Esophagus squamous epithelium (tissue), 4 donors: ENCODE measurements at regions not wholly inside any gene's neighbourhood (a gene's known extent, or its start where the extent isn't known, plus 50 kb on each side); places are given as distances from the start of the nearest gene placed in this dataset.

ENCODE experiments used
- CTCF ChIP-seq, 6 experiments: fragments of 450-650 bp in 4 of 6; fragments of 200-600 bp in 2 of 6; sonication (generic) in 2 of 6; IDR thresholded peaks; one replicate each; pipeline ENCODE4 v1.5.1; 2016 to 2019; ENCODE audit warnings: antibody characterized with exemption in 6 of 6, mild to moderate bottlenecking in 4 of 6, moderate library complexity in 4 of 6
- POLR2A ChIP-seq, 4 donors: fragments of 450-650 bp; IDR thresholded peaks; one replicate each; pipeline ENCODE4 v1.6.1; 2017; ENCODE audit warnings: antibody characterized with exemption in 4 of 4, mild to moderate bottlenecking in 4 of 4, moderate library complexity in 3 of 4

- TF ChIP-seq CTCF (IDR thresholded peaks at IDR 0.05) (no peak), POLR2A (IDR thresholded peaks at IDR 0.05) (no peak)
Measured at GRCh38 chrX:141989134-141989533, 85.4 kb downstream of the MAGEC1 start.
